K562 (cell line): ENCODE measurements at regions not wholly inside any gene's neighbourhood (a gene's known extent, or its start where the extent isn't known, plus 50 kb on each side); places are given as distances from the start of the nearest gene placed in this dataset.

Experiments
- ATAC-seq: fragments of 200-7000 bp; cut with Tn5 transposase; 3 replicates; pipeline ENCODE4 v1.9.1; 2020; ENCODE audit warnings: moderate library complexity
- BruUV-seq: library from RNA; stranded (reverse); fragments of 400-500 nt; replicated peaks from 2 replicates; lab custom pipeline; 2021; lab: Mats Ljungman, UMichigan
- CTCF ChIA-PET: fragments of 300-600 bp; formaldehyde crosslinking; extraction: SDS; loops from one replicate; lab custom pipeline; 2021; ENCODE audit warnings: low intra/inter-chr PET ratio; lab: Yijun Ruan, JAX
- POLR2A ChIA-PET: fragments of 300-600, 350-650 bp; sonication (Branson Sonifier 250); formaldehyde crosslinking; extraction: SDS; loops from one replicate; lab custom pipeline; 2021; ENCODE audit warnings: antibody characterized with exemption, inconsistent platforms; lab: Yijun Ruan, JAX
- DNase-seq, 4 experiments: peaks; one replicate each; pipeline versions ENCODE4 v3.0.0 to v3.0.0-alpha.2; 2011 to 2018; ENCODE audit warnings: low spot score in 3 of 4, mixed read lengths in 3 of 4; ENCODE audit errors: extremely low read depth in 1 of 4
- FAIRE-seq: peaks from 2 replicates; lab custom pipeline; 2011; peaks lifted over from hg19 to GRCh38; lab: Jason Lieb, UNC
- H2AFZ ChIP-seq: 2 replicates; pipeline ENCODE4 v1.6.0; 2011; ENCODE audit warnings: low read depth, low read length, control low read depth, inconsistent platforms
- H3K27ac ChIP-seq: fragments of 200-600 bp; 3 replicates; pipeline ENCODE4 v1.8.0; 2011; ENCODE audit warnings: low read depth, mild to moderate bottlenecking, control low read depth, inconsistent platforms, low read length, moderate library complexity, mixed read lengths; ENCODE audit errors: extremely low read depth
- H3K27me3 ChIP-seq, 2 experiments: fragments of 300-600 bp in 1 of 2; 2 replicates in 1 of 2; 3 replicates in 1 of 2; pipeline versions ENCODE4 v1.6.0 to v1.8.0; 2011; ENCODE audit warnings: inconsistent platforms in 2 of 2, low read length in 2 of 2, mild to moderate bottlenecking in 1 of 2, mixed read lengths in 1 of 2, moderate library complexity in 1 of 2; ENCODE audit not compliant: control insufficient read depth in 2 of 2, insufficient read depth in 2 of 2
- H3K36me3 ChIP-seq: fragments of 300-600 bp; 3 replicates; pipeline ENCODE4 v1.8.0; 2011; ENCODE audit warnings: mild to moderate bottlenecking, low read length, inconsistent platforms; ENCODE audit not compliant: control insufficient read depth, insufficient read depth
- H3K4me1 ChIP-seq, 2 experiments: fragments of 200-600 bp in 1 of 2; replicated peaks in 1 of 2; 2 replicates in 1 of 2; 3 replicates in 1 of 2; pipeline versions ENCODE4 v1.5.1 to v1.8.0; 2011; ENCODE audit warnings: inconsistent platforms in 2 of 2, low read length in 2 of 2, mild to moderate bottlenecking in 1 of 2, mixed read lengths in 1 of 2, moderate library complexity in 1 of 2; ENCODE audit not compliant: control insufficient read depth in 2 of 2, insufficient read depth in 2 of 2
- H3K4me2 ChIP-seq: 2 replicates; pipeline ENCODE4 v1.6.1; 2011; ENCODE audit warnings: low read length, control low read depth, inconsistent platforms, mixed read lengths; ENCODE audit not compliant: insufficient read depth
- H3K4me3 ChIP-seq: fragments of 200-600 bp; sonication (generic), shearing (Covaris generic); 2 replicates; pipeline ENCODE4 v1.5.1; 2016; ENCODE audit warnings: control low read depth, inconsistent platforms
- H3K79me2 ChIP-seq: fragments of 200-600 bp; 3 replicates; pipeline ENCODE4 v1.8.0; 2011; ENCODE audit warnings: low read length, inconsistent platforms; ENCODE audit not compliant: control insufficient read depth, insufficient read depth
- H3K9ac ChIP-seq, 2 experiments: 2 replicates each; pipeline versions ENCODE4 v1.6.0 to v1.6.1; 2011; ENCODE audit warnings: low read depth in 2 of 2, low read length in 2 of 2, control low read depth in 1 of 2, inconsistent platforms in 1 of 2, mild to moderate bottlenecking in 1 of 2, mixed read lengths in 1 of 2; ENCODE audit not compliant: insufficient read depth in 1 of 2
- H3K9me1 ChIP-seq: one replicate; pipeline ENCODE4 v1.6.0; 2011; ENCODE audit warnings: inconsistent platforms, mild to moderate bottlenecking, low read length, moderate library complexity; ENCODE audit not compliant: control insufficient read depth, insufficient read depth
- H3K9me3 ChIP-seq: replicated peaks from 2 replicates; pipeline ENCODE4 v1.5.1; 2011; ENCODE audit warnings: low read depth, low read length, inconsistent platforms; ENCODE audit not compliant: control insufficient read depth, insufficient read depth
- H4K20me1 ChIP-seq: replicated peaks from 2 replicates; pipeline ENCODE4 v1.6.1; 2011; ENCODE audit warnings: low read length, inconsistent platforms, mixed read lengths; ENCODE audit not compliant: control insufficient read depth, insufficient read depth
- ATF4 ChIP-seq: fragments of 450-650 bp; formaldehyde crosslinking; IDR thresholded peaks from 2 replicates; pipeline ENCODE4 v1.4.0; 2022; ENCODE audit warnings: mild to moderate bottlenecking, moderate library complexity
- CEBPB ChIP-seq: fragments of 450-650 bp; IDR thresholded peaks from 2 replicates; pipeline ENCODE4 v1.6.1; 2016; ENCODE audit warnings: missing genetic modification characterization, missing compliant biosample characterization
- COPS2 ChIP-seq: fragments of 450-650 bp; conservative IDR thresholded peaks from 2 replicates; pipeline ENCODE4 v1.6.1; 2016; ENCODE audit warnings: mild to moderate bottlenecking, moderate library complexity
- FIP1L1 ChIP-seq: fragments of 200-400 bp; formaldehyde crosslinking; IDR thresholded peaks from 2 replicates; pipeline ENCODE4 v1.6.1; 2018; ENCODE audit warnings: mild to moderate bottlenecking, low read depth, low read length; ENCODE audit not compliant: poor library complexity, severe bottlenecking
- HNRNPK ChIP-seq: fragments of 200-400 bp; formaldehyde crosslinking; IDR thresholded peaks from one replicate; pipeline ENCODE4 v1.6.1; 2018; ENCODE audit warnings: mild to moderate bottlenecking, low read depth, low read length; ENCODE audit not compliant: poor library complexity, severe bottlenecking
- NCOR1 ChIP-seq: fragments of 450-650 bp; IDR thresholded peaks from 2 replicates; pipeline ENCODE4 v1.6.1; 2016; ENCODE audit warnings: mild to moderate bottlenecking, moderate library complexity
- RAD21 ChIP-seq, 2 experiments: fragments of 250-450 bp in 1 of 2; fragments of 450-650 bp in 1 of 2; sonication (Bioruptor Pico) in 1 of 2; formaldehyde crosslinking in 1 of 2; IDR thresholded peaks in 1 of 2; conservative IDR thresholded peaks in 1 of 2; 2 replicates each; pipeline versions ENCODE4 v1.4.0 to v1.8.0; 2020 to 2022; ENCODE audit warnings: mild to moderate bottlenecking in 2 of 2, moderate library complexity in 1 of 2
- in situ Hi-C: fragments of 300-500 bp; cut with MboI; formaldehyde crosslinking; loops from 4 replicates; pipeline ENCODE4 v1.15.0; 2018; ENCODE audit warnings: inconsistent platforms, mixed read lengths
- intact Hi-C: fragments of 100-400 bp; cut with micrococcal nuclease; formaldehyde crosslinking; loops from 2 replicates; pipeline ENCODE4 v1.14.2; 2022
- TF ChIP-seq, protein P1 (sequence below), 2 experiments: IDR thresholded peaks in 1 of 2; conservative IDR thresholded peaks in 1 of 2; 2 replicates each; pipeline ENCODE4 v1.6.1; 2016; ENCODE audit warnings: low read depth in 2 of 2, mild to moderate bottlenecking in 1 of 2, missing compliant biosample characterization in 1 of 2, missing genetic modification characterization in 1 of 2, moderate library complexity in 1 of 2

DNA sequence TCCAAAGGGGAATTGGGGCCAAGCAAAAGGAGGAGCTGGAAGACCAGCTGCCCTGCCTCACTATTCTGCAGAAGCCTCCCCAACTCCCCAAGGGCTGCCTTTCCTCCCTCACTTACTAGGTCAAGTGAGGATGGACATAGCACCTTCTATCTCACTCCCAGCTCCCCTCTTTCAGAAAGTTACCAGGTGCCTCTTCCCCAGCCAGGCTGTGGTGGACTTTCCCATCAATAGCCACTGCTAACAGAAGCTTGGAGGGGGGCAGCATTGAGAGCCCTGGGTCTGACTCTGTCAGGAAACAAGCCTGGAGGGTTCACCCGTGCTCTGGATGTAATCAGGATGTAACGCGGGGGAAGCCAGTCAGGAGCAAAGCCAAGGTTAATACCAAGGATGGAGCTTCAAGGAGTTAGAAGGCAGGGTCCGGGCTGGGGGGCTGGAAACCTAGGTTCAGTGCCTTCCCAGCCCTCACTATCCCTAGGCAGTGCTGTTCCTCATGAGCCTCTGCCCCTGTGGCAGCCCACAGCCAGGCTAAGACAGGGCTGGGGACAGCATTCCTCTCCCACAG, 127.8 kb upstream of the NGF start (continued):
- no peak for TF ChIP-seq NCOR1
- TF ChIP-seq CEBPB (tag) = no peak
- no peak for TF ChIP-seq ATF4 (CRISPR knock-in tag)
- TF ChIP-seq COPS2 = no peak
- TF ChIP-seq FIP1L1 = no peak

- Histone ChIP-seq H3K4me2 (no peak overlapping the region), H3K9me1 (no peaks in the 10 kb centered on the region), H3K4me3 (no peak overlapping the region), H4K20me1 (no peaks in the 10 kb centered on the region), H2AFZ (no peak overlapping the region), H3K9me3 (no peaks in the 10 kb centered on the region), H3K36me3 (no peaks in the 10 kb centered on the region), H3K9ac (no peak overlapping the region), H3K27ac (no peak overlapping the region), H3K4me1 (no peaks in the 10 kb centered on the region), H3K79me2 (no peaks in the 10 kb centered on the region), H3K27me3 (0 out of 5 replicates have a peak, but pooled peaks cover 0 to 7% of the 10 kb centered on the region in 2 experiments)
- DNase-seq = no peak
- CTCF ChIA-PET = interaction anchor here (0.5 to 1.4 kb wide), 2 partner anchors 325 to 353 kb away, joined by 3 read pairs; no protein-coding TSS in a partner anchor
- POLR2A ChIA-PET = interaction anchor here (0.6 kb wide), 1 partner anchor 1878 kb away, joined by 3 read pairs; no protein-coding TSS in a partner anchor
- FAIRE-seq = no peak
- in situ Hi-C loops = no loop called here
- TF ChIP-seq, protein P1, sequence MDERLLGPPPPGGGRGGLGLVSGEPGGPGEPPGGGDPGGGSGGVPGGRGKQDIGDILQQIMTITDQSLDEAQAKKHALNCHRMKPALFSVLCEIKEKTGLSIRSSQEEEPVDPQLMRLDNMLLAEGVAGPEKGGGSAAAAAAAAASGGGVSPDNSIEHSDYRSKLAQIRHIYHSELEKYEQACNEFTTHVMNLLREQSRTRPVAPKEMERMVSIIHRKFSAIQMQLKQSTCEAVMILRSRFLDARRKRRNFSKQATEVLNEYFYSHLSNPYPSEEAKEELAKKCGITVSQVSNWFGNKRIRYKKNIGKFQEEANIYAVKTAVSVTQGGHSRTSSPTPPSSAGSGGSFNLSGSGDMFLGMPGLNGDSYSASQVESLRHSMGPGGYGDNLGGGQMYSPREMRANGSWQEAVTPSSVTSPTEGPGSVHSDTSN (CRISPR knock-in tag; IDR thresholded peaks at IDR 0.05; ENCODE audit: low read depth) = no peak
- TF ChIP-seq, protein P1 (tag; conservative IDR thresholded peaks at IDR 0.05; ENCODE audit: low read depth) = no peak
- TF ChIP-seq HNRNPK = no peak
- peak in 1 of 2 experiments; percentile 20; a peak in 1 of 4 replicates for TF ChIP-seq RAD21 (CRISPR knock-in tag; conservative IDR thresholded peaks at IDR 0.05 in 1 of 2, IDR thresholded peaks at IDR 0.05 in 1 of 2)
- no TSS peak for BruUV-seq
- intact Hi-C loops = loop anchor here (10.0 kb wide), 3 partner anchors 131 to 489 kb away; no protein-coding TSS in a partner anchor
- no peak for ATAC-seq
Measured at GRCh38 chr1:115463347-115463746, 125.3 kb upstream of the NGF start.
